ENCODE measurements at regions not wholly inside any gene's neighbourhood (a gene's known extent, or its start where the extent isn't known, plus 50 kb on each side); places are given as distances from the start of the nearest gene placed in this dataset.

DNA sequence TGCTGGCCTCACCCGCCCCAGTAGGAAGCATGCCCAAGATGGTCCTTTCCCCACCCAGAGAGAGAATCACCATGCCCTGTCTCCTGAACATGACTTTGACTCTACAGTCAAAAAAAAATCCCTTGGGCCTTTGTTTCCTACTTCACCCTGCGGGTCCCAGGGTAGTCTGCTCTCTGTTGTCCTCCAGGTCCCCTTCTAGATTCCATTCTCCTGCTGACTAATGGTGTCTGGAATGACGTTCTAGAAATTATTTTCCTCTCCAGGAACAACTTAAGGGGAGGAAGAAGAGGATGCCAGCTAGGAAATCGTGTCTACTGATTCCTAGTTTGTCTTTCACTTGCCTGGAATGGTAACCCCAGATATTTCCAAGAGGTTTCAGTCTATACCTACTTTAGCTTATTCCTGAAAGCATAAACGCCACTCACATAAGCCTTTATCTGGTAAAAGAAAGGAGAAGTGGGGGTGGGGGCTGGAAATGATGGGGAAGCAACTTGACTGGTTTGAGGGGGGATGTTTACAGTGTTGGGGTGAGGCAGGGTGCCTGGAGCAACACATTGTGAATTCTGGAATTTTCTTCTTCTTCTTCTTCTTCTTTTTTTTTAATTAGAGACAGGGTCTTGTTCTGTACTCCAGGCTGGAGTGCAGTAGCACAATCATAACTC lies 93.9 kb downstream of the SNX18 start:
- DNase-seq (ENCODE audit: low spot score), result no peak

DNA sequence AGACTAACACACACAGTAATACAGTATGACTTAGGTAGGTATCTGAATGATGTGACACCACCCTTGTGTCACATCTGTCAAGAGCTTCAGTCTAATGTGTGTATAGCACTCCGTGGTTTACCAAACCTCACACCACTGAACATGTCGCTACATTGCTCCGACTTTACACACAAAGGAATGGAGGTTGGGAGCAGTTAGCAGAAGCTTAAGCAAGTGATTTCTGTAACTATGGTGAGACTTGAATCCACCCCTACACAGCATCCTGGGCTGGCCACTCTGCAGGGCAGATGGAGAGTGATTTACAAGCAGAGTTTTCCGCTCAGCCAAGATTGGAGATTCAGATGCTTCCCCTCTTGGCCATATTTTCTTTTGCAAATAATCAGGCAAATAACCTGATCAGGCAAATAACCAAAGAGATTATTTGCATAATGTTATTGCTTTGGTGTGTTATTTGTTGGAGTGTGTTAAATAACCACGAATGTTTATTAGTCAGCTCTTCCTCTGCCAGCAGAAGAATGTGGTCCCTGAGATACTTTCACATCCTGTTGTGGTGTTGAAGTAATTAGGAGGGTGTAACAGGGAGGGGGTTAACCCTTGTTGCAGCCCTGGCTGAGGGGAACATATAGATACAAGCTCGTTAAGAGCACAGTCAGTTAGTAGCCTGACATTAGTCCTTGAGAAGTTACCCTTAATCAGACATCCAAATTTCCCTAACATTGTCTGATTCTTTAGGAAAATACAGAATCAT lies 92.8 kb downstream of the SNX18 start:
- DNase-seq (ENCODE audit: low spot score), result peak; percentile 65

DNA sequence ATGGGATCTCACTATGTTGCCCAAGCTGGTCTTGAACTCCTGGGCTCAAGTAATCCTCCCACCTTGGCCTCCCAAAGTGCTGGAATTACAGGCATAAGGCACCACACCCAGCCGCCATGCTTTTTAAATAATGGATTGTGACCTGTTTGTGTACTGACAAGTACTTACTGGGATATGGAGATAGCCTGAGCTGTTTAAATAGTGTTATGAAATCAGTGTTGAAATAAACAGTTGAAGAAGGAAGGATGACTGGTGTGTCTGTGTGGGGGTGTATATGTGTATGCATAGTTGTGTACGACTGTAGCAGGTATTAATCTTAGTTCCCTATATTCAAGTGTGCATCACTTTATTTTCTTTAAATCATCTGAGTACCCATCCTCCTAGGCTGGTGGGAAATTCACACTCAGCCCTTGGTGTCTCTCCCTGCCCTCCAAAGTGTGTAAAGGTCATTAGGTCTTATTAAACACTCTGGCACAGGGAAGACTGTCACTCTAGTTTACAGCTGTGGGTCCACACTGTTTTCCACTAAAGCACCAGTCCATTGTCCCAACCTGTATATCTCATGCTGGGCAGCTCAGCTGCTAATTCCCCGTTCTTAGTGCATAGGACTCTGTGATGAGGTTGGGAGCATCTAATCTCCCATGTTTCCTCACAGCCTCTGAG lies 91.0 kb downstream of the SNX18 start:
- DNase-seq (ENCODE audit: low spot score), result no peak

DNA sequence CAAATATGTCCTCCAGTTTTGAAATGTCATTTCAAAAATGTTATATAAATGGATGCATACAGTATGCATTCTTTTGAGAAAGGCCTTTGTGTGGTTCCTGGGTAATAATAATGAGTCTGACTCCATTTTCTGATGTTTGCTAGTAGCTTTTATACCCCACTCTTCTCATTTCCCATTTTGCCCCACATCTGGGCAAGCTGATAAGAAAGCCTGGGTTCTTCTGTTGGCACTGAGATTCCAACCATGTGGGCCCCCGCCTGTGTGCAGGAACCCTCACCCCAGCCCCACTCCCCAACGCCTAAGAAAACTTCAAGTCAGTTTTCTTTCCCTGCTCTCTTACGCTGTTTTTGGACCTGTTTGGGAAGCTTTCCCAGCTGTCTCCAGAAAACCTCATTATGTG lies 89.4 kb downstream of the SNX18 start:
- DNase-seq (ENCODE audit: low spot score), result no peak

DNA sequence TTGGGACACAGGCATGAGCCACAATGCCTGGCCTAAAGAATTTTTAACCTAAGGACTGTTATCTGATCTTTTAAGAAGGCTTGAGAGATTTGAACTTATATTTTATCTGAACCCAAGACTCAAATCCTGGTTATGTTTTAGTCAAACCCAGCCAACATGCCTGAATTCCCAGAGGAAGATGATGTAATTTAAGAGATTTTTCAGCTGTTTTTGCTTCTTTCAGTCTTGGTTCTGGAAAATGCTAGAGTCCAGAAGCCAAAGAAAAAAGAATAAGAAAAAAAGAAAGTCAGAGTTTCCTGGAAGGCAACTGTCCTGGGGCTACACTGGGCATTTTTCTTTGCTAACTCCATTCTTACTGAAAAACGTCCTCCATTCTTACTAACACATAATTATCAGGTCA lies 85.8 kb downstream of the SNX18 start:
- DNase-seq (ENCODE audit: low spot score), result no peak

DNA sequence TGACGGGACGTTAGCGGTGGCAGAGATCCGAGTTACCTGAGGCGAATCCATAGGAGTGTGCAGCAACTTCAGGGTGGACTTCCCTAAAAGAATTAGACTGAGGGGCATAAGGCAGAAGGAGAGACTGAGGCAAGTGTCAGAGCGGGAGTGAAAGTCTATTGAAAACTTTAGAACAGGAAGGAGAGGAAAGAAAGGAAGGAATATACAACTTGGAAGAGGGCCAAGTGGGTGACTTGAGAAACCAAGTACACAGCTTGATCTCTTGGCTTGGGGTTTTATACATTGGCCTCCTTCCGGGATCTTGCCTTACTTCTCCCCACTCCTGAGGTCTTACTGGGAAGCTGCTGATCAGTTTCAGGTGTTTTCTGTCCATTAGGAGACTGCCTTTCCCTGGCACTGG lies 84.9 kb downstream of the SNX18 start:
- DNase-seq (ENCODE audit: low spot score), result no peak

DNA sequence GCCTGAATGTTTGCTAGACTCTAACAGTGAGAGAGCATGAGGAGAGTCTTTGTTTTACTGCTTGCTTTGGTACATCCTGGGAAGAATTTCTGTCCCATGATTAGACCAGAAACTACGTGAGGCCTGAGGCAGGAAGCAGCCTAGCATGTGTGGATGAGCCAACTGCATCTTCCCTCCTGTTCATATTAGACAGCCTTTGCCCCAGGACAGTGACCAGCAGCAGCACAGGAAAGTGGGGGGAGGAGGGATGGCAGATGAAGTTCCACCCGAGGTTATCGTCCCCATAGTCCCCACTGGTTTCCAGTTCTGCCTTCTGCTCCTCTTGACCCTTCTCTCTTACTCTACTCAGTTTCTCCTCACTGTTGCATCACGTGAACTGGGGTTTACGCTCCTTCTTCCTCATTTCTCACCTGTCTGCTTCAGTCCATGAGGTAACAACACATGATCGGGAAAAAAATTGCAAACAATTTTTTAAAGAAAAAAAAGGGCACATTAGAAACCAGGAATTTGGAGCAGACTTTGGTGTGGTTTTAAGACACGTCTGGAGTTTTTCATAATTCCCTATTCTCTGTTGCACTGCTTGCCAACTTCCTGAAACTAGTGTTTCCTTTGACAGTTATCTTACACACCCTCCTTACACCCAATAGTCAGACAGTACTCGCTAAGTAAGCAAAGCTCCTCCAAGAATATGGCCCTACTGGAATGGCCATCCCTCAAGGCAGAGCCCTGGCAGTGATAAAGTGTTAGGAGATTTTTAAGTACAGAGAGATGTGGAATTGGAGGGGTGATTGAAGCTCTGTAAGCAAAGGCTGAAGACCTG lies 84.1 kb downstream of the SNX18 start:
- no peak for DNase-seq (ENCODE audit: low spot score)
